SIG-M5 treated with dmso at 0.1 percent for 504 hours (cell line): ENCODE measurements at regions not wholly inside any gene's neighbourhood (a gene's known extent, or its start where the extent isn't known, plus 50 kb on each side); places are given as distances from the start of the nearest gene placed in this dataset.

Experiments
- DNase-seq: peaks from one replicate; lab custom pipeline; 2025; ENCODE audit not compliant: unreplicated experiment; lab: John Stamatoyannopoulos, UW

DNA sequence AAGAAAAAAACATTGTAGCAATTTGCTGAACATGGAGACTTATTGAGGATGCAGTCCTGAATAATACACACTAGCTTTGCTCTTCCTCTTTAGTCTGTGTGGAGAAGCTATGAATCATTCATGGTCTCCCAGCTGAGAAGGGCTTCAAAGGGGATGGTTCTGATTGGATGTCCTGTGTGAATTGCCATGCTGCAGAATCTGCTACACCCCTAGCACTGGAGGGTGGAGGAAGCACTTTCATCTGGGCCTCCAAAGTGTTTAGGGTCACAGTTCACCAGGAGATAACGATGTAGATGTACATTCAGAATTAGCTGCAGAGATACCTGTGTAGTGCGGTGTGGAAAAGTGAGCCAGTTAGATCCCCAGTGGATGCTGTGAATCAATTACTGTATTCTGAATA, 321.1 kb upstream of the EDNRB start:
- DNase-seq, result peak; percentile 39

DNA sequence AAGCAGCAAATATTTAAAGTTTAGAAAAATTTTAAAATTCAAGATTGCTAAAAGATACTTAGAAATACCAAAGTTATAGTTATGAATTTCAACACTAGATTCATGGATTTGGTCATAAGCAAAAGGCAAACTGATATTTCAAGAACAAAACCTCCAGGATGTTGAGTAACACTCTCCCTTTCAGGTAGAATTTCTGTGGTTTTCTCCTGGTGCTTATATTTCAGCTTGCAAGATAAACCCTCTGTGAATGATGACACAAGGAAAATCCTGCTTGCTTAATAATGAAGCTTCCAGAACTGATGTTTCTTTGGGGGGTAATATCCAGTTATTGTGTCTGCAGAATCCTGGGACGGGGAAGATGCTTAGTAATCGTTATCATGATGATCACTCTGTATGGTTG, 320.3 kb upstream of the EDNRB start:
- DNase-seq, result no peak

DNA sequence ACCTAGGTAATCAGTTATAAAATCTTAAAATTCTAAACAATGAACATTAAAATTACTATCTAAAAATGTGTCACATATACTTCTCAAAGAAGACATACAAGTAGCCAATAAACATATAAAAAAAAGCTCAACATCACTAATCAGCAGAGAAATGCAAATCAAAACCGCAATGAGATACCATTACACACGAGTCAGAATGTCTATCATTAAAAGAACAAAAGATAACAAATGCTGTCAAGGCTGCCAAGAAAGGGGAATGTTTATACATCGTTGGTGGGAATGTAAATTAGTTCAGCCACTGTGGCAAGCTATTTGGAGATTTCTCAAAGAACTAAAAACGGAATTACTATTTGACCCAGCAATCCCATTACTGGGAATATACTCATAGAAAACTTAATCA, 310.3 kb upstream of the EDNRB start:
- no peak for DNase-seq

DNA sequence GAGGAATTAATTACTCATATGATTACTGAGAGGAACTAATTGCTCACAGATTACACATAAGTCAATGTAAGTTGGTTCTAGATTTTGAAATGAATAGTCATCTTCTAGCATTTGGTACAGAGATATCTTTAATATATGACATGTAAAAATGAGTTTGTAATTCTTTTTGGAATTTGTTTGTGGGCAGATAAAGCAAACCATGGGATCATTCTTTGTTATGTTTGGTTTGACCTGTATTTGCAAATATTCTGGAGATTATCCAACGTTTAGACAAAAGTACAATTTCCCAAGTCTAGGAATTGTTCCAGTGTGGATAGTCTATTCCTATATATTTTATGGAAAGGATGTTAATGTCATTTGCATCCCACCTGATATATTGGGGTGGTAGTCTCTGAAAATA, 309.6 kb upstream of the EDNRB start:
- no peak for DNase-seq

DNA sequence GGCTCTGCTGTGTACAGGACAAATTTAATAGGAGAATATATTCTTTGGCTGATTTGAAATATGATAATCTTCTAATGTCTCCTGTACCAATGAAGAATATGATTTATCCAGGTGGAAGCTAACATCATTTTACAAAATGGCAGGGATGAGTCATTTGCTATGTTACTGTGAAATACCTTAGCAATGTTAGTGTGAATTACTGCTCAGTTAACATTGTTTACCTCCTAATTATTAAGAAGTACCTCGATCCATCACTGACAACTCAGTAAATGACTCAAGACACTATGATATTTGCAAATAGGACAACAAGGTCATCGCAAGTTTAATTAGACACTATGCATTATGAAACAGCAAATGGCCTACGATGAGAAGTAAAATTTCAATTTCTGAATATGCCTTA, 309.1 kb upstream of the EDNRB start:
- no peak for DNase-seq

DNA sequence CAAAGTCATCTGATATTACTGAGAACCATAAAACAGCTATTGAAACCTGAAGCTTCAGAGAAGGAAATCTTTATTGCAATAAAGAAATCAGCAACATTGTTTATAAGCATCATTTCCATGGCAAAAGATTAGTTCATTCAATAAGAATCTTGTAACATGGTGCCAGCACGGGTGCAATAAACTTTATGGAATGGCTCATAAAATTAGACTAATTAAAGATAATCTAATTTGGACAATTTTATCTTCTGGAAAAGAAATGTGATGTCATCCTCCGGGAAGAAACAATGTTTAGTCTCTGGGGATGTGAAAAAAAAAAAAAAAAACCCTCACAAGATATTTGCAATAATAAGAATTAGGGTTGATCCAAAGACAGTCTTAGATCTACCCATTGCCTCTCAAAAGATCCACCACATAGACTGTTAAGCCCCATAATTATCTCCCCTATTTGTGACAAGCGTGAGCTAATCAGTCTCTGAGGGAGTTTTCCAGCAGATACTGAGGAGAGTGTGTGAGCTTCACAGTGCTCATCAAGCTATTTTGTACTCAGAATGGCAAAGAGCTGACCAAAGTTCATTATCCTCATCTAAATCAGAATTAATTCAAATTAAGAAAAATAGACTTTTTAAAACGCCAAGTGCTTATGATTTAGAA, 297.0 kb upstream of the EDNRB start:
- no peak for DNase-seq

DNA sequence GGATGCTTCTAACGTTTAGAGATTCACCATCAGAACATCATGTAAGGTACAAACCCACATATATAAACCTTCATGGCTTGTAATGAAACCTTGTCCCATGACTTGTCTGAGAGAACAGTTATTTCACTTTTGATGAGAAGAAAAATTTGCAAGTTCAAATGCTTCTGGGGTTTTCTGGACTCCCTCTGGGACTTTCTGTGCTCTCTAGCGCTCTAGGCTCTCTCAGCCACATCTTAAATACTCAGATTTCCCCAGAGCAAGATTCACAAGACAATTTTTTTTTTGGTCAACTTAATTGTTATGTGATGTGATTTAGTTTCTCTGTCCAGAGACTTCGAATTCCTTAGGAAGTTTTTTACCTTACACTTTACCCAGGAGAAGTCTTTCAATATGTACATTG, 282.8 kb upstream of the EDNRB start:
- no peak for DNase-seq

DNA sequence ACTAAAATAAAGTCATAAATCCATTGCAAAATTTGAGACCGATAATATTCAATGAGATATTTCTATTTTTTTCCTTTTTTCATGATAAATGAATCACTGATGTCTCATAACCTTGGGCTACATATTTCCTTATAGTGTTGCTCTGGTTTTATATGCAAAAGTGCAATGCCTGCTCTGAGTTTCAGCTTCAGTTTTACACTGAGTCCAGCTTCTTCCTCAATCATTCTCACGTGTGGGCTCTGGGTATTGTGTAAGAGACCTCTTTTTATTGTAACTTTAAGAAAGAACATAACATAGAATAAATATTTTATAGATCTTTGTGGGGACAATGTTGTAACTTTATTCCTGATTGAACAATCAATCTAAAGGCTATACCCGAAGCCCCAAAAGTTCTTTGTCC, 280.2 kb upstream of the EDNRB start:
- DNase-seq, result peak; percentile 32

DNA sequence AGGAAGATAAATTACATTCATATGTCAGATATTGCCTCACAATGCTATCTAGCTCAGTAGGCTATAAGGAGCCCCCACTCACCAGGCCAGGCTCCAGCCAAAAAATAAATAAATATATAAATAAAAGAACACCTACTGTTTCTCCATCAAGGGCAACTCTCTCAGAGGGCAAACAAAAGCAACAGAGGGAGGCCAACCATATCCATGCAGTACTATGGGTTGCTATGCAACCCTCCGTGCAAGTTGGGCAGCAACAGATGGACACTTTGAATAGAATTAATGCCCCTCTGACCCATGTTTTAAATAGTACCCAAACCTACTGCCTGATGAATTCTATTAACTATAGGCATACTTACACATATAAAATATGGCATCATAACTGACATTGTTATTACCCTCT, 279.8 kb upstream of the EDNRB start:
- no peak for DNase-seq

DNA sequence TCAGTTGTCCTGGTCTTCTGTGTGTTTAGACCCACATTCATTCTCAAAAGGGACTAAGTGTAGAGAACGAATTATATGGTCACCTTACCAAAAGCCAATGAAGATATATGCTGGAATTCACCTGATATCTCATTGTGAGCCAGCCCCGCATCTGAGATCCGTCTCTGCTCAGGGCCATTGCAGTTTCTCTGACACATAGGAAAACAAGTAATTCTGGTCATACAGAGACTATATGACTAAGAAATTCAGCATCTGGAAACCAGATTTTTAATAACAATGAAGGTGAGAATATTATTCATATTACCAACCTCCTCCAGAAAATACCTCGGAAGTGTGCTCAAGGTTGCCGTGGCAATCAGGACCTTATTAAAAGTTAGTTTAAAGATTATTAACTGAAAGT, 278.6 kb upstream of the EDNRB start:
- no peak for DNase-seq

DNA sequence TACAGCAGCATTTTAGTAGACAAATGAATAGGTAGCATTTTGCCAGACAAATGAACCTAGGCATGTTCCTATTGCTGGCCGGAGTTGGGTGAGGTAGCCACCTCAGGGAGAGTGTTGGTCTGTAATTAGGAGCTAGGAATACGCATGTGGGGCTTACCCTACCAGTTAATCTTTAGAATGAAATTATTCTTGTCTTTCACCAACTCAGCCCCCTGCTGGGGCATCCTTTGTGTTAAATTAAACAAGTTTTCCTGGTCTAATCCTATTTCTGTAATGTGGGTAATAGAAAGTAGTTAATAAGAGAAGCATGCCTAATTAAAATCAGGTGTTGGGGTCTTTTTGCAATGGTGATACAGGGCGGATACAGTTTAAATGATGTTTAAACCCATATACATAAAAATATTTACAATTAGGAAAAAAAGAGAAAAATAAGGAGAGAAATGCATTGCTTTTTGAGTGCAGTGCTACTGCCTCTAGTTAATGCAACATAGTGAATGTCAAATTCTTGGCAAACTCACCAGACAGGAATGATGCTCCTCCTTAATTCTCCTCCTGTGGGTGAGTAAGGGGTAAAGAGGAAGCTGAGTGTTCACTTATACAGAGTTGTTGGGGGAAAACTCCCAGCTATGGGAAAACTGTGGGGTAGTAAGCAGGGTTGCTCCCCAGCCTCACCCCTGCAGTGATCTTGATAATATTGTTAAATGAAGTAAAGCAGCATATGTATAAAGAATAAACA, 276.4 kb upstream of the EDNRB start:
- DNase-seq, result no peak

DNA sequence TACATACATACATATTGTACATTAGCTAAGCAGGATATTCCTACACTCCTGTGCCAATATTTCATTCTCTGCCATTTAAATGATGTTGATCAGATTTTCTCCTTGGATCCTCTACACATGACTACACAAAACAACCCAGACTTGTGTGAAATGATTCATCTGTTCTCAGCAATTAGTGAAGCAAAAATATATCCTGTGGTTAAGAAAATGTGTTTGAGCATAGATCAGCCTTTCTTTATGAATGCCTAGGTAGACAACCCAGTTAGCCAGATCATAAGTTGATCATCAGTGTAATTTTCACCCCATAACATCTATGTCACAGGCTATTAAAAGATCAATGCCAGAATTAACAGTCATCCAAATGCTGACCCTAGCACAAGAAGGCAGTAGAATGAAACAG, 275.2 kb upstream of the EDNRB start:
- no peak for DNase-seq

DNA sequence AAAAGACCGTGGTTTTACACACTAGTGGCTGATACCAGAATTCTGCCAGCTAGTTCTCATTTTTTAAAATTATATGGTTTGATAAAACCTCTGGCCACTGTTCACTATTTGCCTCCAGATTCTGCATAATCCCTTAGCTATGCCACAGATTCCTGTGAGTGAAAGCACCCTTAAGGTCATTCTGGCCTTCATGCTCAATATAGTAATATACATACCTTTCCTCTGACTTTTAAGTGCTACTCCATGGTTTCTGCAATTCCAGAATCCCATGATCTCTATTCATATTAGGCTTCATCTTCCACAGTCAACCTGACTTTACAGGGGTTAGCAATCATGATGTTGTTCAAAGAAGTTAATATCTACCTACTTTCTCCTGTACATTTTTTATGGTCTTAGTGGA, 274.1 kb upstream of the EDNRB start:
- no peak for DNase-seq

DNA sequence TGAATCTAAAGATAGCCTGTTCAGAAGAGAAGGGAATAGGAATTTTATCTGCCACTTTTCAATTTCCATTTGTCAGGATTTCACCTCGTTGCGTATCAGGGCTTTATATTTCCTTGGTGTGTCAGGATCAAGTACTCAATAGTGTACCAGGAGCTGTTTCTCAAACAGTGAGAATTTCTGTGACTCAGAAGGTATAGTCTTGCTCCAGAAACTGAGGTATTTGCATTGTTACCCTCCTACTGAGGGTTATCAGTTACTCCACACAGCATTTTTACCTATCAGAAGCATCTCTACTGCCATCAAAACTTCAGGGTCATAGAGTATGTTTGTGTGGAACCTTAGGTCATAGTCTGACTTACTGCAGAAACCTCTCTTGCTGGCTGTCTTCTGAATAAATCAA, 271.7 kb upstream of the EDNRB start:
- DNase-seq, result no peak

DNA sequence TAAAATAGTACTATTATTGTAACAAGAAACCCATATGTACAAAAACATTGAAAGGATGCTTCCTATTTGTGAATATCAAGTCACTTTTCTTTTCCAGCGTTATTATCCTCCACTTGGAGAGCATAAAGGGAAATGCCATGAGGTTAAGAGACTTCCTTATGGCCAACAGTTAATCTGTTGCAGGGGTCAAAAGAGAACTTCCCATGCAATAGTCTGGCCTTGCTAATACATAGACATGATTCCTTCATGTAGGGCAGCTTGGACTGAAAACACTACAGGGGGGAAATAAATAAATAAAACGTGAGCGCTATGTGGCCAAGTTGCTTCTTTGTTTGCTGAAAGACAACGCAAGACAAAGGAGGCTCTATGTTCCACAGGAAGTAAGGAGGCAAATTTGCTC, 269.1 kb upstream of the EDNRB start:
- DNase-seq, result no peak

DNA sequence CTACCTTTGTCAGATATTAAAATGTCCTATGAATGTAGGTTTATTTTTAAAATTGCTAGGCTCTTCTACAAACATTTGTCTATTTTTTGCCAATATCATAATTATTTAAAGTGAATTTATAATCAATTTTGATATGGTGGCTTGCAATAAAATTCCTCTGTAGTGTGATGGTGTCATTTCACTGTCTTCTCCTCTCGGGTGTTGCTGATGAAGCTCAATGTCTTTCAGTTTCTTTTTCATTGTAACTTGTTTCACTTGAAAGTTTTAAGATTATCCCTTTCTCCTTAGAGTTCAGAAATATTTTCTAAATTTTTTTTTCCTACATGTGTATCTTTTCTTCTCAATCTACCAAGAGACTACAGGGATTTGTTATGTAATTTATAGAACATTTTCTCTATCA, 267.1 kb upstream of the EDNRB start:
- DNase-seq, result no peak

DNA sequence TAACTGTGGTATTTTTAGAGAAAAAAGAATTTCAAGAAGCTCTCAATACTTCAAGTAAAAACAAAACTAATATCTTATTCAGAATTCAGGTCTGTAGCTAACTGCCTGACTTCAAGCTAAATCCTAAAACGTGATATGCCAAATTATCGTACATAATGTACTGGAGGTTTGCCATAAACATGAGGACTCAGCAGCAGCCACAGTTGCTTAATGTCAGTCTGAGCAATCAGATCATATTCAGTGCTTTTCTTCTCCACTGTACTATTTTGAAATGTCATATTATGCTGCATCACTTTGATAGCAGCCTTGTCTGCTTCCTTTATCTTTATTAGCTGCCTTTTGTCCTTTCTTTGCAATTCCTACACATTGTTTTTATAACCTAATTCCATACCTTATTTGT, 265.1 kb upstream of the EDNRB start:
- no peak for DNase-seq

DNA sequence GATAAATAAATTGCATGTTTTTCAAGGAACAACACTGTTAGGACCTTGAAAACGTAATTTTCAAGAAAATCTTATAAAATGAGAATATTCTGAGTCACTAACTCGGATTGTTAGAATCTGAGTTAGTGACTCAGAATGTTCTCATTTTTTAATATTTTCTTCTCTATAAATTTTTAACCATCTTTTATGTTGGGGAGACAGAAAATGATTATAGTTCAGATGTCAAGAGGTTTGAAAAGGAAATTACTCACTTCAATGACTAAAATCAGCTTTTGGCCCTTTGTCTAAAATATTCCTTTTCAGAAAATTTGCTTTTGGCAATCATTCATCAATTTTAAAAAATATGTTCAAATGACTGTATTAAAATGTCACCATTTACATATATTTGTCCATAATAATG, 264.2 kb upstream of the EDNRB start:
- no peak for DNase-seq

DNA sequence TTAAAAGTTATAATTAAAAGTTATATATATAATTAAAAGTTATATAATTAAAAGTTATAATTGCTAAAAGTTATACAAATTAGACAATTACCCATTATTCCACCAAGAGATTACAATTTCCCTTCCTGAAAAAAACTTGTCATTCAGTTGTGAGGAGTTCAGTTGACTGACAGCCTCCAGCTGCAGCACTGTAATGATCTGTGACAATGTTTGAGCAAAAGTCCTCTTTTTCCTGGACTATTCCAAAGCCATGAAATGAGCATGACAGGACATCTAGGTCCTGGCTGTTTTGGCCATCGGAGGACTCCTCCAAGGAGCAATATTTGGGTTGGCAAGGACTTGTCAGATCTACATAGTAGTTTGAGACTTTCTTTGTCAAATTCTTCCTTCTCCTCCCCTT, 258.7 kb upstream of the EDNRB start:
- no peak for DNase-seq

DNA sequence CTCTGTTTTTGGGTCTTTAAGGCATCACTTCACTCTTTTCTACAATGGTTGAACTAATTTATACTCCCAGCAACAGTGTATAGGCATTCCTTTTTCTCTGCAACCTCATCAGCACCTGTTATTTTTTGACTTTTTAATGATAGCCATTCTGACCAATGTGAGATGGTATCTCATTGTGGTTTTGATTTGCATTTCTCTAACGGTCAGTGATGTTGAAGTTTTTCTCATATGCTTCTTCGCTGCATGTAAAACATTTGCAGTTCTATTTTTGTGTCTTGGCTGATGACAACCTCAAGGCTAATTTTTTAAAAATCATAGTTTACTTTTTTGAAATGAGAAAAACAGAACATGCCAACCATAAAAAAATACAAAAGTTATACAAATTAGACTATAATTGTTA, 258.2 kb upstream of the EDNRB start:
- DNase-seq, result no peak

DNA sequence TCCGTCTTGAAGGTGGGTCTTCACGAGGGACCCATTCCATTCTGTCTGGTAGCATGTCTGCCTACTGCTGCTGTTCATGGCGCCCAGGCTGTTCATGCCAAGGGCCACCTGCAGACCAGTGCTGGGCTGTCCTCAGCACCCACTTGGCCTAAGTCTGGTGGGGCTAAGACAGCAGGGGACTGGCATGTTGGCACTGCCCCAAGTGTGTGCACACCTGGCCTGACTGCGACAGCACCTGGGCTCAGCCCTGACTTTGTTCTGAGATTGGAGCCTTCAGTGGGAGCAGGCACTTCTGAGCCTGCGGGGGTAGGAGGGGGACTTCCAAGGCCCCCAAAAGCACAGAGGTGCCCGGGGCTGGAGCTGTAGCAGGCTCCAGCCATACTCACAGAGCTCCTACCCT, 250.8 kb upstream of the EDNRB start:
- no peak for DNase-seq

DNA sequence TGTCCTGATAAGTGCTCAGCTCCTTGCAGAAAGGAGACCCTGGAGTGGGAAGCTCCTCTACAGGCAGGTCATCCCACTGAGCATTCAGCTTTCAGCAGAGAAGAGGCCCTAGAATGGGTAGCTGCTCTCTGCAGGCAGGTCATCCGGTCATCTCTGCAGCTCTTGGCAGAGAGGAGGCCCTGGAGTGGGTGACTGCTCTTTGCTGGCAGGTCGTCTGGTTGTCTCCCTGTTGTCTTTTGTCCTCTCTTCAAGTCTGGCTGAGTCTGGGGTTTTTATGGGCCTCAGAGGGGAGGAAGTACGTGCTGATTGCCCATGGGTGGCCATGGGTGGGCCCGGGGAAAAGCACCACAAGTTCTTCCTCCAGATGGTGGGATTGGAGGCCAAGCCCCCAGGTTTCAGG, 250.3 kb upstream of the EDNRB start:
- DNase-seq, result no peak

DNA sequence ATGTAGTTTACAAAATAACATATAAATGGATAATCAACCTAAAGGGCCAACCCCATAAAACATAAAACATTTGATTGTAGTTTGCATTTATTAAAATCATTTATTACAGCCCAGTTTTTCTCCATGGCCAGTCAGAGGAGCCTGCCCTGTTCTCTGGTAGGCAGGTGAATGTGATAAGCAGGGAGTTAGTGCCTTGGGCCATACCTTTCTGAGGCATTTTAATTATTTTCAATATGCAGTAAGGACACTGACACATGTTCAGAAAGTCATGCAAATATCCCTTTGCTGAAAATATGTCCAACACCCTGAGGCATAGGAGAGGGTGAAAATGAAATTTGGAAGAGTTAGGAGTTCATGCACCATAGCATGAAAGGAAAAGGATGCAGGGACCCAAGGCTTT, 242.6 kb upstream of the EDNRB start:
- no peak for DNase-seq
